Dedifferentiated amniotic fluid mesenchymal stem cell (primary cell): ENCODE measurements at regions not wholly inside any gene's neighbourhood (a gene's known extent, or its start where the extent isn't known, plus 50 kb on each side); places are given as distances from the start of the nearest gene placed in this dataset.

Source experiments
- DNase-seq: peaks from one replicate; pipeline ENCODE4 v3.0.0-alpha.2; 2016; ENCODE audit errors: extremely low spot score

- no peak for DNase-seq
Measured at GRCh38 chr4:11268149-11268548, 160.5 kb downstream of the HS3ST1 start.

- no peak for DNase-seq
Measured at GRCh38 chr4:11264841-11265240, 163.9 kb downstream of the HS3ST1 start.

DNA sequence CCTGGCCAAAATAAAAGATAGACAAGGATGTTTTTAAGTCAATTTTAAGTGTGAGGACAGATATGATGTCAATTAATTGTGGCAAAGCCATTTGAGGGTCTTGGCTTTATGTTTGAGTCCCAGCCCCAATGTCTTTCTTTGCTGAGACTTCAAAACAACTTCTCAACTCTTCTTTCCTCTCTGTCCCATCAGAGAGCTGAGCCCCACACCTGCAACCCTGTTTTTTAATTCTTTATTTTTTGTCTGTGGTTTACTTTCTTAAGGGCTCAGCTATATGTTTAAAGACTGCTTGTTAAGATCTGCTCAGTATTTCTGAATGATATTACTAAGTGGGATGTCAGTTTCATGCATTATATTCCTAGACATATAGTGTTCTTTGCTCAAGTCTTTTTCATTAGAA is 164.3 kb downstream of the HS3ST1 start:
- DNase-seq, result no peak

- no peak for DNase-seq
Measured at GRCh38 chr4:11263208-11263607, 165.5 kb downstream of the HS3ST1 start.

DNA sequence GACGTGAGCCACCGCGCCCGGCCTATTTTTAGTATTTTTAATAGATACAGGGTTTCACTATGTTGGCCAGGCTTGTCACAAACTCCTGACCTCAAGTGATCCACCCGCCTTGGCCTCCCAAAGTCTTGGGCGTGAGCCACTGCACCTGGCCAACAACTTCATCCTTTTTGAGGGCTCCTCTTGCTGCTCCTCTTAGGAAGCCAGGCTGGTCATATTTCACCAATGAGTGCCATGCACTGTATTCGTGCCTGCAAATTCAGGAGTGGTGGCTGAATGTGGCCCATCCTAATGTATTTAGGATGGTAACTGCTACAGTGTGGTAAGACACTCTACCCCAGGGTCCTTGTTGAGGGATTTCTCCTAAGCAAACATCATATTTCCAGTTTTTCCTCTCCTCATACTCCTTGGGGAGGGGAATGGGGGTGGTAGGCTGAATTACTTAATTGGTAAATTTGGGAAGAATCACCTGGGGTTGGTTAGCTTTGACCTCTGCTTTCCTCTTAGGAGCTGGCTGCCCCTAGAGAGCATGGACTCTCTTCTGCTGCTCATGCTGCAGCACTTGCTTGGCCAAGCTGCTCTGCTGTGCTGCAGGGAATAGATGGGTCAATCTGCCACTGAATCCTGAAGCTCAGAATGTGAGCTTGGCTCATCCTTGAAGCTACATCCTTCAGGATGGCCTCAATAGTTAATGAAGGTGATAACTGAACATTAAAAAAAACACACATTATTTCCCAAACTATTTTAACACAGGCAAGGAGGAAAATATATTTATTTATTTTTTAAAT is 167.4 kb downstream of the HS3ST1 start:
- no peak for DNase-seq

DNA sequence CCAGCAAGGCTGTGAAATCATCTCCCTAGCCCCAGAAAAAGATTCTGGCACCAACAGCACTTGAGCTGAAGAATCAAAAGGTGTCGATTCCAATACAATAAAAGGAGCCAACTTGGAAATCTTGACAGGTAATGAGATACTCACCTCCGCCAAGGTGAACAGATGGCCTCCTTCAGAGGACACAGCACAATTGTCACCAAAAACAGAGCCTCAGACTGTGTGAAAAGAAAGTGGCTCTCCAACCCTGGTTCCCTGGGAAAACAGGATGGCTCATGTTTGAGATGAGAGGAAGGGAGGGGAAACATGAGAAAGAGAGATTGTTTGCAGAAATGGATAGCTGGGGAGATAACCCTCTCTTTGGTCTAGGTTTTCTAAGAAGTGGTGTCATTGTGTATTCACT is 168.9 kb downstream of the HS3ST1 start:
- no peak for DNase-seq

- no peak for DNase-seq
Measured at GRCh38 chr4:11252149-11252548, 176.5 kb downstream of the HS3ST1 start.

GRCh38 chr4:11250510-11250909 is 178.2 kb downstream of the HS3ST1 start:
- DNase-seq, result no peak

GRCh38 chr4:11232015-11232414 is 196.7 kb downstream of the HS3ST1 start:
- no peak for DNase-seq

GRCh38 chr4:11230866-11231265 is 197.8 kb downstream of the HS3ST1 start:
- no peak for DNase-seq

DNA sequence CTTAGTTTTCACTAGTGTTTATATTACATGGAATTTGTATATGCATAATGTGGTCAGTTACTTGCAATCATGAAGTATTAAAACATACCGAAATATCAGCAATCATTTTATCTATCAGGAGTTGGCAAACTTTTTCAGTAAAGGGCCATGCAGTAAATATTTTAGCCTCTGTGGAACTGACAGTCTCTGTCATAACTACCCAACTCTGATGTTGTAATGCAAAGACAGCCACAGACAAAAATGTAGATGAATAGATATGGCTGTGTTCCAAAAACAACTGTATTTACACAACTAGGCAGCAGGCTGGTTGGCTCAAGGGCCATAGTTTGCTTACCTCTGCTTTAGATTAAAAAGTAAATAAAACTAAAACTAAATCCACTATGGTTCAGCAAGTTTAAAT is 200.2 kb downstream of the HS3ST1 start:
- DNase-seq, result no peak

DNA sequence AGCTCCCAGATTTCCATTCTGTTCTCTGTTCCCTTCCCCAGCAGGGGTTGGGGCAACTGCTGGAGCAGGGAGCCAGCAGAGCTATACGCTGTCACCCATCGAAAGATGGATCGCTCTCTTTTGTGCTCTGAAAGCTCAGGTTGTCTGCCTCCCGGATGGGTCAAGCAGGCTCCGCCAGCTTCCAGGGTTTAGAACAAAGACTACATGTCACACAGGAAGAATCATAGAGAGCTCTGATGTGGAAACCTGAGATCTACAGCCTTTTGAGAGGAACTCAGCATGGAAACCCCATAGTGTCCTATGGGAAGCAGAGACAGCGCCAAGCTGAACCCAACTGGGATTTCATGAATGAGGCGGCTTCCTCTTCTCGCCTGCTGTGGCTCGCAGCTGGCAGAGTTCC is 205.4 kb downstream of the HS3ST1 start:
- no peak for DNase-seq

DNA sequence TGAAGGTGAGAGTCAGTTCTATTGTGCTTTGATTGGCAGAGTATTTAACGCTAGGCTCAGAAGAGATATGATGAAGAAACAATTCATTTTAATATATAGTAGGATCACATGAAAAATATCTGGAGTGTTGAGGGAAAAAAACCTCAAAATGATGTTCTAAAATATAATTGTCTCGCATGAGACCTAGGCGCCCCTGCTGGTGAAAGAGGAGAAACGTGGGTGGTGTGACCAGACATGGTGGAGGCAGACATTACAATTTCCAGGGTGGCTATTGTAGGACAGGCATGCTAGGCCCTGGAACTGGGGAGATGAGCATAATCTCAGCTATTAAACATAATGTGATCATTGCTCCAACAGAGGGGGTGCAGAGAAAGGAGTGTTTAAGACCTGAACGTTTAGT is 210.0 kb downstream of the HS3ST1 start:
- no peak for DNase-seq

GRCh38 chr4:11216520-11216919 is 212.2 kb downstream of the HS3ST1 start:
- DNase-seq, result no peak

DNA sequence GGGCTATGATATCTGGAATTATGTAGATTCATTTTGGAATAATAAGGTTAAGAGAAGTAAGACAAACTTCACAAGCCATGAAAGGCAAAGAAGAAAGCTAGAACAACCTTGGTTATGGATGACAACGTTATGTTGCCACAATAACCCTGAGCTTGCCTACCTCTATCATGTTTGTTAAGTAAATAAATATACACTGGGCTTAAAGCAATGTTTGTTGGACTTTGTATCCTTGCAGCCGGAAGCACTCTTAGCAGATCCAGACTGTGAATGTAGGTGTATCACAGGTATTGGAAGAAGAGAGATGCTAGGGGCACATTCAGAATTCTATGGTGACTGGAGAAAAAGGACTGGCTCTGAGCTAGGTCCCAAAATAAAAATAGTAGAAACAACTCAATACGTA is 214.4 kb downstream of the HS3ST1 start:
- DNase-seq, result no peak

- DNase-seq, result no peak
Measured at GRCh38 chr4:11209826-11210225, 218.9 kb downstream of the HS3ST1 start.

- no peak for DNase-seq
Measured at GRCh38 chr4:11201256-11201655, 227.4 kb downstream of the HS3ST1 start.

DNA sequence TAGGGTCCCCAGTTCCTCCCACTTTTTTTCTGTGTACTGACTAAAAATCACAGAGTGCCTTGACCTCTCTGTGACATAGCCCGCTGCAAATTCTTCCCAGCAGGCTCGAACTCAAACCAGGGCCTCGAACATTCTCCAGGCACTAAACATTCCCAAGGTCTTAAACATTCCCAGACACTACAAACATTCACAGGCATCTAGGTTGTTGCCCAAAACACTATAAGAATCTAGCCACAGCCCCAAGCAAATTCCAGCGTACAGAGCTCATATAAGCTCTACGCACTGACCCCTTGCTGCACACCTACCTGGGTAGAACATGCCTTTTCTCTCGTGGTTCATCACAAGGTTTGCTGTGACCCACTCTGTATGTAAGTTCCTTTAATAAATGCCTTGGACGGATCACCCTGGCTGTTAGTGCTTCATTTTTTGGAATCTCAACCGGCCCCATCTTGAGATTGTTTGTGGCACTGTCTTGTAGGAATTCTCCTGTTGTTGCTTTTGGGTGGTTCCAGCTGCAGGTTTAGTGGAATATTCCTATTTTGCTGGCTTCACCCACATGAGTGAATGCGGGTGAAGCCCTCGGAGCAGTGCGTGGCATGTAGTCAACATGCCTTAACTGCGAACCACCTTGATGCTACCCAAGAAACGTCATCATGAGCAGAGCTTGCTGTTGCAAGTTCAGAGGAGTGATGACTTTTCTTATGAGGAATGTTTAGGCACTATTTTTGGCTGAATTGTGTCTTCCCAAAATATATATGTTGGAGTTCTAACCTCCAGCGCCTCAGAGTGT is 230.0 kb downstream of the HS3ST1 start:
- no peak for DNase-seq

GRCh38 chr4:11197631-11198341 is 230.9 kb downstream of the HS3ST1 start:
- no peak for DNase-seq

DNA sequence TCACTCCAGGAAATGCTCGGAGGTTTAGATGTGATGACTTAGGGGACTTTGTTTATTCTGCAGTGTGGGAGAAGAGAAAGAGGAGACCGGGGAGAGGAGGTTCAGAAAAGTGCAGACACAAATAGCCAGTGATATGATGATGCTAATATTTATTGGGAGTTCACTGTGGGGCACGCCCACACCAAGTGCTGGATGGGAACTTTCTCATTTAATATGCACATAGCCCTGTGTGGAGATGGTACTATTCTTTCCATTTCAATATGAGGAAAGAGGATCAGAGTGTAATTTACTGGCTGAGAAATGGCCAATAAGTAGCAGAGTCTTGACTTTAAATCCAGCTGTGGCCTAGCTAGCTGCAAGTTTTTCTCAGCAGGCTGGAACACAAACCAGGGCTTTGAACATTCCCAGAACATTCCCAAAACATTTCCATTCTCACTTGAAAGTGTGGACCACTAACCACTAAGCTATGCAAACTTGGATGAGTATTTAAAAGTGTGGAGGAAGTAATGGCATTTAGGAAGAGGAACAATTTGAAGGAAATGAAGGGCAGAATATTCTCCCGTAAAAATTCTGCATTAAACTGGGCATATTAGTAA is 231.7 kb downstream of the HS3ST1 start:
- no peak for DNase-seq

DNA sequence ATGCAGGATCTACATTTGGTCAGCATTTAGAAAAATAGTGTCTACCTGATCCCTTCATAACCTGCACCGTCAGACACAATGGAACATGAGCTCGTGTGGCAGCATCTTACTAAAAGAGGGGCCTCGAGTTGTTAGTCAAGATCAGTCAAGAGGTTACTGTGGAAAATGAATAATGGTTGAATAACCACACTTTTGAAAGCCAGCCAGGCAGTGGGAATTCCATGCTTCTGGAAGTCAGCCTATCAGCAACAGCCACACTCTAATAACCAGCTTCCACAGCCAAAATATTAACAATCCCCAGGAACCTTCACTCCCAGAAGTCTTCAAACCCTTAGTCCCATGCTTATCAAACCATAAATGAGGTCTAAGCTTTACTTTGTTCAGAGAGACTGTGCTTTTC is 234.3 kb downstream of the HS3ST1 start:
- no peak for DNase-seq

- DNase-seq, result no peak
Measured at GRCh38 chr4:11189756-11190155, 238.9 kb downstream of the HS3ST1 start.
